Fibroblast of the aortic adventitia (primary cell): ENCODE measurements at regions not wholly inside any gene's neighbourhood (a gene's known extent, or its start where the extent isn't known, plus 50 kb on each side); places are given as distances from the start of the nearest gene placed in this dataset.

Source experiments
- DNase-seq: peaks from one replicate; pipeline ENCODE4 v3.0.0-alpha.2; 2010; ENCODE audit warnings: low read depth
- H3K4me3 ChIP-seq: 2 replicates; pipeline ENCODE4 v1.5.1; 2011; ENCODE audit warnings: low read depth, mild to moderate bottlenecking, control low read depth, low read length, moderate library complexity
- CTCF ChIP-seq: IDR thresholded peaks from 2 replicates; pipeline ENCODE4 v1.5.1; 2011; ENCODE audit warnings: mild to moderate bottlenecking, low read length, control low read depth, inconsistent platforms; ENCODE audit not compliant: insufficient read depth

- no peak overlapping the region for H3K4me3 ChIP-seq
- no peak for DNase-seq
- no peak for TF ChIP-seq CTCF
Measured at GRCh38 chr5:101943784-101944183, 352.3 kb downstream of the SLCO4C1 start.

- no peak overlapping the region for H3K4me3 ChIP-seq
- peak; percentile 9 for TF ChIP-seq CTCF
- DNase-seq, result no peak
Measured at GRCh38 chr5:101942321-101942882, 353.7 kb downstream of the SLCO4C1 start.

- DNase-seq, result no peak
- no peak overlapping the region for H3K4me3 ChIP-seq
- TF ChIP-seq CTCF, result no peak
Measured at GRCh38 chr5:101937041-101937440, 359.0 kb downstream of the SLCO4C1 start.

GRCh38 chr5:101935086-101935485 lies 361.0 kb downstream of the SLCO4C1 start:
- no peak overlapping the region for H3K4me3 ChIP-seq
- DNase-seq, result no peak
- TF ChIP-seq CTCF, result no peak

GRCh38 chr5:101932599-101932998 lies 363.5 kb downstream of the SLCO4C1 start:
- no peak for DNase-seq
- no peak for TF ChIP-seq CTCF
- H3K4me3 ChIP-seq, result no peak overlapping the region

- no peak for TF ChIP-seq CTCF
- H3K4me3 ChIP-seq, result no peak overlapping the region
- no peak for DNase-seq
Measured at GRCh38 chr5:101929628-101930027, 366.5 kb downstream of the SLCO4C1 start.

- DNase-seq, result no peak
- H3K4me3 ChIP-seq, result no peak overlapping the region
- TF ChIP-seq CTCF, result no peak
Measured at GRCh38 chr5:101917166-101917565, 378.9 kb downstream of the SLCO4C1 start.
